K562 (cell line): ENCODE measurements at regions not wholly inside any gene's neighbourhood (a gene's known extent, or its start where the extent isn't known, plus 50 kb on each side); places are given as distances from the start of the nearest gene placed in this dataset.

Experiments
- ATF6 ChIP-seq: sonication (generic); formaldehyde crosslinking; IDR thresholded peaks from 2 replicates; pipeline ENCODE4 v1.4.0; 2020; ENCODE audit warnings: mild to moderate bottlenecking, missing genetic modification reagents
- BDP1 ChIP-seq: IDR thresholded peaks from 3 replicates; pipeline ENCODE4 v1.6.1; 2011; ENCODE audit not compliant: insufficient read length, insufficient read depth
- ESRRB ChIP-seq: fragments of 250-450 bp; sonication (Bioruptor Pico); IDR thresholded peaks from 2 replicates; pipeline ENCODE4 v1.5.0; 2020; ENCODE audit warnings: mild to moderate bottlenecking, moderate library complexity, borderline replicate concordance
- ETV6 ChIP-seq, 3 experiments: fragments of 150-350 bp in 1 of 3; sonication (generic) in 1 of 3; formaldehyde crosslinking in 1 of 3; IDR thresholded peaks; 2 replicates each; pipeline versions ENCODE4 v1.6.1 to v1.8.0; 2014 to 2022; ENCODE audit warnings: borderline replicate concordance in 2 of 3, low read depth in 2 of 3, antibody characterized with exemption in 1 of 3, low read length in 1 of 3, mild to moderate bottlenecking in 1 of 3, missing genetic modification reagents in 1 of 3
- FOXA3 ChIP-seq, 2 experiments: fragments of 450-650 bp in 1 of 2; sonication (generic) in 1 of 2; formaldehyde crosslinking; IDR thresholded peaks in 1 of 2; conservative IDR thresholded peaks in 1 of 2; 2 replicates each; pipeline versions ENCODE4 v1.4.0 to v1.8.0; 2020 to 2022; ENCODE audit warnings: mild to moderate bottlenecking in 2 of 2, missing genetic modification reagents in 1 of 2
- IFI16 ChIP-seq: fragments of 250-450 bp; sonication (Bioruptor Pico); IDR thresholded peaks from 2 replicates; pipeline ENCODE4 v2.1.2; 2022; ENCODE audit warnings: mild to moderate bottlenecking, inconsistent platforms
- MXD1 ChIP-seq: fragments of 250-450 bp; sonication (Bioruptor Pico); IDR thresholded peaks from 2 replicates; pipeline ENCODE4 v1.8.0; 2021; ENCODE audit warnings: borderline replicate concordance, mild to moderate bottlenecking, moderate library complexity; ENCODE audit not compliant: poor library complexity, severe bottlenecking
- MYNN ChIP-seq, 2 experiments: sonication (generic); formaldehyde crosslinking in 1 of 2; IDR thresholded peaks; 2 replicates each; pipeline versions ENCODE4 v1.5.0 to v1.6.1; 2016 to 2020; ENCODE audit warnings: antibody characterized with exemption in 1 of 2, missing genetic modification reagents in 1 of 2
- NKRF ChIP-seq: fragments of 450-650 bp; IDR thresholded peaks from 2 replicates; pipeline ENCODE4 v1.6.1; 2016; ENCODE audit warnings: borderline replicate concordance
- PHTF2 ChIP-seq: fragments of 250-450 bp; sonication (Bioruptor Pico); IDR thresholded peaks from 2 replicates; pipeline ENCODE4 v1.5.0; 2021; ENCODE audit warnings: mild to moderate bottlenecking
- PML ChIP-seq: IDR thresholded peaks from 2 replicates; pipeline ENCODE4 v1.6.1; 2012; ENCODE audit warnings: low read length, inconsistent platforms
- RB1 ChIP-seq: fragments of 450-650 bp; IDR thresholded peaks from 2 replicates; pipeline ENCODE4 v1.6.1; 2017; ENCODE audit warnings: low read depth, mild to moderate bottlenecking
- SMARCC2 ChIP-seq: fragments of 450-650 bp; IDR thresholded peaks from 2 replicates; pipeline ENCODE4 v1.6.1; 2017; ENCODE audit warnings: antibody characterized with exemption, moderate library complexity, mild to moderate bottlenecking, low read depth
- TFAP4 ChIP-seq: sonication (generic); formaldehyde crosslinking; IDR thresholded peaks from 2 replicates; pipeline ENCODE4 v1.8.0; 2022; ENCODE audit warnings: missing genetic modification reagents, mild to moderate bottlenecking, moderate library complexity, borderline replicate concordance
- ZBTB11 ChIP-seq, 3 experiments: fragments of 200-800 bp in 1 of 3; fragments of 250-450 bp in 1 of 3; fragments of 450-650 bp in 1 of 3; sonication (Bioruptor Pico) in 1 of 3; sonication (Bioruptor generic) in 1 of 3; formaldehyde crosslinking in 1 of 3; IDR thresholded peaks; 2 replicates each; pipeline versions ENCODE4 v1.6.1 to v1.8.0; 2016 to 2022; ENCODE audit warnings: mild to moderate bottlenecking in 2 of 3, missing genetic modification characterization in 2 of 3, missing compliant biosample characterization in 1 of 3, moderate library complexity in 1 of 3
- ZFP1 ChIP-seq: fragments of 450-650 bp; formaldehyde crosslinking; IDR thresholded peaks from 2 replicates; pipeline ENCODE4 v1.4.0; 2020; ENCODE audit warnings: mild to moderate bottlenecking, mixed read lengths

- TF ChIP-seq NKRF (0 out of 2 replicates have a peak, but pooled peaks have one; percentile 23), BDP1 (no peak), ATF6 (no peak), ZBTB11 (CRISPR knock-in tag; IDR thresholded peaks at IDR 0.05) (no peak; a peak in 1 of 6 replicates), IFI16 (CRISPR knock-in tag) (no peak), ETV6 (IDR thresholded peaks at IDR 0.05; ENCODE audit: borderline replicate concordance in 1 of 2, low read depth in 2 of 2, low read length in 1 of 2) (no peak; a peak in 1 of 4 replicates), ETV6 (CRISPR knock-in tag; IDR thresholded peaks at IDR 0.05; ENCODE audit: borderline replicate concordance) (no peak), MYNN (IDR thresholded peaks at IDR 0.05) (peak; percentile 73; the same call in 1 of the 2 replicates), MYNN (CRISPR knock-in tag; IDR thresholded peaks at IDR 0.05) (no peak), SMARCC2 (no peak; the same call in 1 of the 2 replicates), FOXA3 (CRISPR knock-in tag; conservative IDR thresholded peaks at IDR 0.05 in 1 of 2, IDR thresholded peaks at IDR 0.05 in 1 of 2) (0 out of 4 replicates have a peak, but pooled peaks of 1 of the 2 experiments have one; percentile 45), PML (peak; percentile 48), MXD1 (CRISPR knock-in tag) (no peak), ZFP1 (no peak), RB1 (peak; percentile 100), TFAP4 (CRISPR knock-in tag) (peak; percentile 92), PHTF2 (CRISPR knock-in tag) (no peak), ESRRB (CRISPR knock-in tag) (no peak)
These were observed 192.4 kb upstream of the GSE1 start (continued) for GRCh38 chr16:85420501-85421337.
